ENCODE measurements at regions not wholly inside any gene's neighbourhood (a gene's known extent, or its start where the extent isn't known, plus 50 kb on each side); places are given as distances from the start of the nearest gene placed in this dataset.
"Not testable (repeated sequence)": the region's sequence is repeated elsewhere in the genome, so short reads cannot be mapped to it uniquely, and the experiment has no call there.

GRCh38 chr18:51537487-51537886 is 340.0 kb upstream of the MEX3C start:
- peak in 1 of 2 donors; percentile 11 for DNase-seq

- DNase-seq, result no peak
These were observed 343.1 kb upstream of the MEX3C start for GRCh38 chr18:51540562-51540961.

GRCh38 chr18:51541230-51541629 is 343.7 kb upstream of the MEX3C start:
- DNase-seq, result no peak

GRCh38 chr18:51543658-51544155 is 346.2 kb upstream of the MEX3C start:
- DNase-seq, result no peak

- DNase-seq, result no peak
These were observed 348.0 kb upstream of the MEX3C start for GRCh38 chr18:51545446-51545845.

- DNase-seq, result no peak
These were observed 361.9 kb upstream of the MEX3C start for GRCh38 chr18:51559198-51559901.

- no peak for DNase-seq
These were observed 362.4 kb upstream of the MEX3C start for GRCh38 chr18:51559902-51560287.

GRCh38 chr18:51561821-51562220 is 364.3 kb upstream of the MEX3C start:
- no peak for DNase-seq

GRCh38 chr18:51562866-51563265 is 365.4 kb upstream of the MEX3C start:
- DNase-seq, result no peak

GRCh38 chr18:51563396-51563795 is 365.9 kb upstream of the MEX3C start:
- DNase-seq, result no peak

GRCh38 chr18:51568151-51568550 is 370.7 kb upstream of the MEX3C start:
- DNase-seq, result no peak

GRCh38 chr18:51569153-51569552 is 371.7 kb upstream of the MEX3C start:
- DNase-seq, result no peak

- DNase-seq, result no peak
These were observed 372.1 kb upstream of the MEX3C start for GRCh38 chr18:51569561-51569960.

GRCh38 chr18:51570071-51570470 is 372.6 kb upstream of the MEX3C start:
- not testable (repeated sequence) for DNase-seq

- not testable (repeated sequence) for DNase-seq
These were observed 376.4 kb upstream of the MEX3C start for GRCh38 chr18:51573886-51574285.

- no peak for DNase-seq
These were observed 377.7 kb upstream of the MEX3C start for GRCh38 chr18:51575171-51575570.

- DNase-seq, result no peak
These were observed 381.0 kb upstream of the MEX3C start for GRCh38 chr18:51578406-51578980.

GRCh38 chr18:51580580-51580979 is 383.1 kb upstream of the MEX3C start:
- DNase-seq, result no peak

GRCh38 chr18:51582551-51582950 is 385.1 kb upstream of the MEX3C start:
- no peak for DNase-seq

GRCh38 chr18:51588616-51589015 is 391.1 kb upstream of the MEX3C start:
- DNase-seq, result no peak

GRCh38 chr18:51593931-51594330 is 396.4 kb upstream of the MEX3C start:
- no peak for DNase-seq

GRCh38 chr18:51603111-51603510 is 405.6 kb upstream of the MEX3C start:
- DNase-seq, result no peak

- DNase-seq, result no peak
These were observed 406.1 kb upstream of the MEX3C start for GRCh38 chr18:51603551-51603950.

- DNase-seq, result no peak
These were observed 413.0 kb upstream of the MEX3C start for GRCh38 chr18:51610481-51610880.

- no peak for DNase-seq
These were observed 413.8 kb upstream of the MEX3C start for GRCh38 chr18:51611326-51611725.
